D721Med (cell line): ENCODE measurements at regions not wholly inside any gene's neighbourhood (a gene's known extent, or its start where the extent isn't known, plus 50 kb on each side); places are given as distances from the start of the nearest gene placed in this dataset.
"Not testable (repeated sequence)": the region's sequence is repeated elsewhere in the genome, so short reads cannot be mapped to it uniquely, and the experiment has no call there.

ENCODE experiments used
- DNase-seq: peaks from one replicate; pipeline ENCODE4 v3.0.0; 2011; ENCODE audit warnings: low spot score; ENCODE audit not compliant: insufficient read length
- FAIRE-seq: peaks from 2 replicates; lab custom pipeline; 2011; peaks lifted over from hg19 to GRCh38; lab: Jason Lieb, UNC
- CTCF ChIP-seq: IDR thresholded peaks from 2 replicates; pipeline ENCODE4 v1.5.1; 2012; ENCODE audit warnings: mild to moderate bottlenecking, control low read depth; ENCODE audit not compliant: insufficient read depth; ENCODE audit errors: missing control alignments

DNA sequence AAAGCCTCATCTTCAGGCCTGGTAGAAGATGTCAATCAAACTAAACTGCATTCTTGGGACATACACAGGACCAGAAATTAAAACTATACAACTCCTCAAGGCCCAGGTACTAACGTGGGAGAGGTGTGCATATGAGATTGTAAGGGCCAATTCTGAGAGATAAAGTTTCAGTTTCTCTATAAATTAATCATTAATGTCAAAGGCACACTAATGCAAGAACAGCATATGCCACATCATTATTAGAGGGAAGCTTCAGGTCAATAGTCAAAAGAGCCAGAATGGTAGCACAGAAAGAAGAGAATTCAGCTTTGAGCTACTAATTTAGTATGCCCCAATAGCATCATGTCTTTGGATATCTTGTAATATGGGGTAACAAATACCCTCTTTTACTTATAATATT lies 744.9 kb upstream of the MGAT4C start:
- FAIRE-seq (no peak), DNase-seq (no peak)
- TF ChIP-seq CTCF = no peak

GRCh38 chr12:86985298-86985697 lies 729.1 kb upstream of the MGAT4C start:
- no peak for TF ChIP-seq CTCF
- FAIRE-seq (no peak), DNase-seq (no peak)

DNA sequence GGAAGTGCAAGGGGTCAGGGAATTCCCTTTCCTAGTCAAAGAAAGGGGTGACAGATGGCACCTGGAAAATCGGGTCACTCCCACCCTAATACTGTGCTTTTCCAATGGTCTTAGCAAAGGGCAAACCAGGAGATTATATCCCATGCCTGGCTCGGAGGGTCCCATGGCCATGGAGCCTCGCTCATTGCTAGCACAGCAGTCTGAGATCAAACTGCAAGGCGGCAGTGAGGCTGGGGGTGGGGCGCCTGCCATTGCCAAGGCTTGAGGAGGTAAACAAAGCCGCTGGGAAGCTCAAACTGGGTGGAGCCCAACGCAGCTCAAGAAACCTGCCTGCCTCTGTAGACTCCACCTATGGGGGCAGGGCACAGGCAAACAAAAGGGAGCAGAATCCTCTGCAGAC lies 714.4 kb upstream of the MGAT4C start:
- DNase-seq, FAIRE-seq: not testable (repeated sequence)

GRCh38 chr12:86959766-86960458 lies 703.7 kb upstream of the MGAT4C start:
- no peak for DNase-seq
- FAIRE-seq = no peak
- TF ChIP-seq CTCF = no peak

- DNase-seq (no peak), FAIRE-seq (no peak)
- no peak for TF ChIP-seq CTCF
Measured at GRCh38 chr12:86950444-86950843, 694.3 kb upstream of the MGAT4C start.

- FAIRE-seq (no peak), DNase-seq (no peak)
- TF ChIP-seq CTCF = no peak
Measured at GRCh38 chr12:86950043-86950442, 693.9 kb upstream of the MGAT4C start.

DNA sequence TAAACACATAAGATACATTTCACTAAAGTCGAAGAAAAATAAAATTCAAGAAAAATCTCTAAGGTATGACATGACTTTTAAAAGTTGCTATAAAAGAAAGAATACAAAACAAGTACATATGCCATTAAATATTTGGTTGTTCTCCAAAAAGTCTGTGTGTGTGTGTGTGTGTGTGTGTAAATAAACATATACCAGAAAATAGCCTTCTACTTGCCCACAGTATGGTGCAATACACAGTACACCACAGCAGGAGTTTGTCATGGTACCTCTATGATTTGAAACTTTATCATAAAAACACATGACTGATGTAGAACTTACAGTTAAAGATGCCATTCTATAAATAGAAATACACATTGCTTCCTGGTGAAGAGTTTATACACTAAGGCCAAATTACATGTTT lies 692.7 kb upstream of the MGAT4C start:
- FAIRE-seq (no peak), DNase-seq (no peak)
- no peak for TF ChIP-seq CTCF
